ENCODE measurements at regions not wholly inside any gene's neighbourhood (a gene's known extent, or its start where the extent isn't known, plus 50 kb on each side); places are given as distances from the start of the nearest gene placed in this dataset.

DNA sequence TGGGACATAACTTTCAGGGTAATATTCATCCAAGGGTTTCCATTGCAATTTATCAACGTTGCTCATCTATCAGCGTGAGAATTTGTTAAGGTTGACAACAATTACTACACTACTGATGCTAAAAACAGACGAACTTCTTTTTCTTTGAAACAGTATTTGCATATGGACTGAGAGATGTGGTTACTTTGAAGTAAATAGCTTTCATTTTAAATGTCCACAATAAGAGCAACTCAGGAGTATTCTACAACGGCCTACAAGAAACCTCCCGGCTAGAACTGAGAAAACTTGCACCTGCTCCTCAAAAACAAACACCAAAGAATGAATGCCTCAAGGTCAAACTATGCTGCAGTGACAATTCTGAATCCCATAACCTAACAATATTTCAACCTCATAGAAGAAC is 238.4 kb downstream of the IRS2 start (continued):
- TF ChIP-seq LARP7 (IDR thresholded peaks at IDR 0.05) (no peak), SP1 (IDR thresholded peaks at IDR 0.05; ENCODE audit: low read depth, low read length) (no peak), NR2F1 (conservative IDR thresholded peaks at IDR 0.05) (0 out of 2 replicates have a peak, but pooled peaks have one; percentile 36), SUZ12 (IDR thresholded peaks at IDR 0.05; ENCODE audit: unreplicated experiment) (no peak), WRNIP1 (IDR thresholded peaks at IDR 0.05; ENCODE audit: borderline replicate concordance, low read depth, low read length) (no peak), EGR1 (IDR thresholded peaks at IDR 0.05; ENCODE audit: borderline replicate concordance in 1 of 2, low read depth in 2 of 2, low read length in 2 of 2) (no peak), SRF (IDR thresholded peaks at IDR 0.05; ENCODE audit: low read depth in 2 of 2, low read length in 2 of 2) (no peak), DPF2 (IDR thresholded peaks at IDR 0.05) (no peak), SKIL (IDR thresholded peaks at IDR 0.05; ENCODE audit: low read depth, poor library complexity, severe bottlenecking) (no peak)
- TF ChIP-seq, protein P1, sequence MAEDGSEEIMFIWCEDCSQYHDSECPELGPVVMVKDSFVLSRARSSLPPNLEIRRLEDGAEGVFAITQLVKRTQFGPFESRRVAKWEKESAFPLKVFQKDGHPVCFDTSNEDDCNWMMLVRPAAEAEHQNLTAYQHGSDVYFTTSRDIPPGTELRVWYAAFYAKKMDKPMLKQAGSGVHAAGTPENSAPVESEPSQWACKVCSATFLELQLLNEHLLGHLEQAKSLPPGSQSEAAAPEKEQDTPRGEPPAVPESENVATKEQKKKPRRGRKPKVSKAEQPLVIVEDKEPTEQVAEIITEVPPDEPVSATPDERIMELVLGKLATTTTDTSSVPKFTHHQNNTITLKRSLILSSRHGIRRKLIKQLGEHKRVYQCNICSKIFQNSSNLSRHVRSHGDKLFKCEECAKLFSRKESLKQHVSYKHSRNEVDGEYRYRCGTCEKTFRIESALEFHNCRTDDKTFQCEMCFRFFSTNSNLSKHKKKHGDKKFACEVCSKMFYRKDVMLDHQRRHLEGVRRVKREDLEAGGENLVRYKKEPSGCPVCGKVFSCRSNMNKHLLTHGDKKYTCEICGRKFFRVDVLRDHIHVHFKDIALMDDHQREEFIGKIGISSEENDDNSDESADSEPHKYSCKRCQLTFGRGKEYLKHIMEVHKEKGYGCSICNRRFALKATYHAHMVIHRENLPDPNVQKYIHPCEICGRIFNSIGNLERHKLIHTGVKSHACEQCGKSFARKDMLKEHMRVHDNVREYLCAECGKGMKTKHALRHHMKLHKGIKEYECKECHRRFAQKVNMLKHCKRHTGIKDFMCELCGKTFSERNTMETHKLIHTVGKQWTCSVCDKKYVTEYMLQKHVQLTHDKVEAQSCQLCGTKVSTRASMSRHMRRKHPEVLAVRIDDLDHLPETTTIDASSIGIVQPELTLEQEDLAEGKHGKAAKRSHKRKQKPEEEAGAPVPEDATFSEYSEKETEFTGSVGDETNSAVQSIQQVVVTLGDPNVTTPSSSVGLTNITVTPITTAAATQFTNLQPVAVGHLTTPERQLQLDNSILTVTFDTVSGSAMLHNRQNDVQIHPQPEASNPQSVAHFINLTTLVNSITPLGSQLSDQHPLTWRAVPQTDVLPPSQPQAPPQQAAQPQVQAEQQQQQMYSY (CRISPR knock-in tag; IDR thresholded peaks at IDR 0.05) = no peak
- TF ChIP-seq, protein P2, sequence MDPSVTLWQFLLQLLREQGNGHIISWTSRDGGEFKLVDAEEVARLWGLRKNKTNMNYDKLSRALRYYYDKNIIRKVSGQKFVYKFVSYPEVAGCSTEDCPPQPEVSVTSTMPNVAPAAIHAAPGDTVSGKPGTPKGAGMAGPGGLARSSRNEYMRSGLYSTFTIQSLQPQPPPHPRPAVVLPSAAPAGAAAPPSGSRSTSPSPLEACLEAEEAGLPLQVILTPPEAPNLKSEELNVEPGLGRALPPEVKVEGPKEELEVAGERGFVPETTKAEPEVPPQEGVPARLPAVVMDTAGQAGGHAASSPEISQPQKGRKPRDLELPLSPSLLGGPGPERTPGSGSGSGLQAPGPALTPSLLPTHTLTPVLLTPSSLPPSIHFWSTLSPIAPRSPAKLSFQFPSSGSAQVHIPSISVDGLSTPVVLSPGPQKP (IDR thresholded peaks at IDR 0.05; ENCODE audit: low read depth, low read length) = no peak

All from GM12878 (cell line).